Amniotic epithelial cell (primary cell): ENCODE measurements at regions not wholly inside any gene's neighbourhood (a gene's known extent, or its start where the extent isn't known, plus 50 kb on each side); places are given as distances from the start of the nearest gene placed in this dataset.

ENCODE experiments used
- DNase-seq: peaks from one replicate; pipeline ENCODE4 v3.0.0-alpha.2; 2010; ENCODE audit warnings: low read depth

- DNase-seq = no peak
Measured at GRCh38 chrX:40177942-40178715, 80.4 kb upstream of the BCOR start.

- DNase-seq = no peak
Measured at GRCh38 chrX:40177489-40177888, 79.7 kb upstream of the BCOR start.

- no peak for DNase-seq
Measured at GRCh38 chrX:40177117-40177430, 79.3 kb upstream of the BCOR start.

- DNase-seq = peak; percentile 43
Measured at GRCh38 chrX:40176351-40177116, 78.8 kb upstream of the BCOR start.

- peak; percentile 58 for DNase-seq
Measured at GRCh38 chrX:40175511-40176350, 78.0 kb upstream of the BCOR start.

GRCh38 chrX:40174854-40175510 is 77.2 kb upstream of the BCOR start:
- DNase-seq = peak; percentile 62

GRCh38 chrX:40174001-40174853 is 76.5 kb upstream of the BCOR start:
- DNase-seq = peak; percentile 62

- DNase-seq = no peak
Measured at GRCh38 chrX:40173143-40174000, 75.6 kb upstream of the BCOR start.

GRCh38 chrX:40172401-40173142 is 74.8 kb upstream of the BCOR start:
- peak; percentile 55 for DNase-seq

GRCh38 chrX:40171513-40172400 is 74.0 kb upstream of the BCOR start:
- peak; percentile 48 for DNase-seq

- no peak for DNase-seq
Measured at GRCh38 chrX:40170830-40171512, 73.2 kb upstream of the BCOR start.

GRCh38 chrX:40169193-40170101 is 71.7 kb upstream of the BCOR start:
- DNase-seq = peak; percentile 86

- DNase-seq = peak; percentile 43
Measured at GRCh38 chrX:40168480-40169011, 70.8 kb upstream of the BCOR start.

GRCh38 chrX:40167850-40168479 is 70.2 kb upstream of the BCOR start:
- no peak for DNase-seq

GRCh38 chrX:40167233-40167849 is 69.6 kb upstream of the BCOR start:
- no peak for DNase-seq

- peak; percentile 26 for DNase-seq
Measured at GRCh38 chrX:40166582-40166981, 68.8 kb upstream of the BCOR start.
